Panc1 (cell line): ENCODE measurements at regions not wholly inside any gene's neighbourhood (a gene's known extent, or its start where the extent isn't known, plus 50 kb on each side); places are given as distances from the start of the nearest gene placed in this dataset.

ENCODE experiments used
- ATAC-seq: fragments of 200-7000 bp; cut with Tn5 transposase; 2 replicates; pipeline ENCODE4 v1.9.1; 2020; ENCODE audit warnings: mild to moderate bottlenecking, moderate library complexity
- BruUV-seq: library from RNA; stranded (reverse); fragments of 400-500 nt; replicated peaks from 2 replicates; lab custom pipeline; 2021; lab: Mats Ljungman, UMichigan
- CTCF ChIA-PET: fragments of 300-600 bp; sonication (Branson Sonifier 250); formaldehyde crosslinking; loops from one replicate; lab custom pipeline; 2022; ENCODE audit warnings: antibody characterized with exemption; lab: Charles Lee
- POLR2A ChIA-PET: fragments of 300-600 bp; sonication (Branson Sonifier 250); formaldehyde crosslinking; loops from one replicate; lab custom pipeline; 2022; ENCODE audit warnings: antibody characterized with exemption; lab: Charles Lee
- DNase-seq: peaks from one replicate; pipeline ENCODE4 v3.0.0-alpha.2; 2010; ENCODE audit warnings: low read depth, low spot score
- H3K27ac ChIP-seq: 2 replicates; pipeline ENCODE4 v1.5.1; 2011; ENCODE audit warnings: mild to moderate bottlenecking, low read length, inconsistent platforms
- H3K27me3 ChIP-seq: fragments of 200-500 bp; sonication (Bioruptor generic); 2 replicates; pipeline ENCODE4 v1.6.0; 2014; ENCODE audit warnings: low read length, inconsistent platforms; ENCODE audit not compliant: control insufficient read depth, insufficient read depth
- H3K36me3 ChIP-seq: fragments of 200-500 bp; sonication (Bioruptor generic); 2 replicates; pipeline ENCODE4 v1.5.1; 2014; ENCODE audit warnings: inconsistent platforms, mild to moderate bottlenecking, low read length, moderate library complexity; ENCODE audit not compliant: control insufficient read depth, insufficient read depth
- H3K4me1 ChIP-seq: 2 replicates; pipeline ENCODE4 v1.5.1; 2011; ENCODE audit warnings: inconsistent platforms, mild to moderate bottlenecking, low read length, moderate library complexity; ENCODE audit not compliant: control insufficient read depth, insufficient read depth
- H3K4me3 ChIP-seq, 2 experiments: 2 replicates each; pipeline ENCODE4 v1.5.1; 2011 to 2012; ENCODE audit warnings: low read depth in 2 of 2, low read length in 2 of 2, mild to moderate bottlenecking in 2 of 2, inconsistent platforms in 1 of 2, moderate library complexity in 1 of 2
- H3K9me3 ChIP-seq: fragments of 200-500 bp; sonication (Bioruptor generic); 2 replicates; pipeline ENCODE4 v1.5.1; 2014; ENCODE audit warnings: low read depth, mild to moderate bottlenecking, inconsistent platforms, low read length, moderate library complexity; ENCODE audit not compliant: control insufficient read depth, insufficient read depth
- CTCF ChIP-seq: fragments of 450-650 bp; IDR thresholded peaks from 2 replicates; pipeline ENCODE4 v1.5.1; 2017; ENCODE audit warnings: mild to moderate bottlenecking
- POLR2AphosphoS5 ChIP-seq: IDR thresholded peaks from 2 replicates; pipeline ENCODE4 v1.6.1; 2012; ENCODE audit warnings: mild to moderate bottlenecking, low read depth, low read length, moderate library complexity
- REST ChIP-seq, 2 experiments: IDR thresholded peaks; 2 replicates each; pipeline ENCODE4 v1.6.1; 2011 to 2012; ENCODE audit warnings: low read depth in 2 of 2, control low read depth in 1 of 2, low read length in 1 of 2, mild to moderate bottlenecking in 1 of 2, moderate library complexity in 1 of 2; ENCODE audit not compliant: insufficient read depth in 1 of 2
- SIN3A ChIP-seq: IDR thresholded peaks from 2 replicates; pipeline ENCODE4 v1.6.1; 2012; ENCODE audit warnings: low read depth, mild to moderate bottlenecking, low read length, moderate library complexity, borderline replicate concordance; ENCODE audit not compliant: insufficient read depth
- TCF7L2 ChIP-seq: IDR thresholded peaks from 2 replicates; pipeline ENCODE4 v1.6.1; 2011; ENCODE audit warnings: mild to moderate bottlenecking, low read depth, low read length, inconsistent platforms
- in situ Hi-C: cut with HindIII; loops from 2 replicates; pipeline ENCODE4 v1.10.0; 2016; ENCODE audit warnings: low sequenced_read_pairs, low pct_unique_long_range_greater_than_20kb
- intact Hi-C: fragments of 100-400 bp; cut with micrococcal nuclease; formaldehyde crosslinking; loops from one replicate; pipeline ENCODE4 v1.10.0; 2022; ENCODE audit not compliant: unreplicated experiment

- Histone ChIP-seq H3K4me1 (no peaks in the 10 kb centered on the region), H3K27ac (no peak overlapping the region), H3K27me3 (no peaks in the 10 kb centered on the region; the same call in 1 of the 2 replicates), H3K9me3 (no peaks in the 10 kb centered on the region), H3K4me3 (no peak overlapping the region), H3K36me3 (no peaks in the 10 kb centered on the region)
- in situ Hi-C loops = no loop called here
- DNase-seq = no peak
- no peak for TF ChIP-seq SIN3A
- TF ChIP-seq TCF7L2 = no peak
- no peak for TF ChIP-seq CTCF
- TF ChIP-seq REST (IDR thresholded peaks at IDR 0.05; ENCODE audit: insufficient read depth in 1 of 2, low read depth in 2 of 2, low read length in 1 of 2) = no peak
- TF ChIP-seq POLR2AphosphoS5 = no peak
- POLR2A ChIA-PET = no interaction called here
- intact Hi-C loops = no loop called here
- no peak for ATAC-seq
- no TSS peak for BruUV-seq
- CTCF ChIA-PET = no interaction called here
Observed at GRCh38 chr2:224099861-224100643, 61.0 kb upstream of the SERPINE2 start.

- no peaks in the 10 kb centered on the region for H3K36me3 ChIP-seq
- DNase-seq (no peak), ATAC-seq (no peak)
- H3K27me3 ChIP-seq = no peaks in the 10 kb centered on the region; the same call in 1 of the 2 replicates
- H3K9me3 ChIP-seq = no peaks in the 10 kb centered on the region
- H3K27ac ChIP-seq = no peak overlapping the region
- POLR2A ChIA-PET = no interaction called here
- no peak for TF ChIP-seq REST (IDR thresholded peaks at IDR 0.05; ENCODE audit: insufficient read depth in 1 of 2, low read depth in 2 of 2, low read length in 1 of 2)
- no peak for TF ChIP-seq CTCF
- no peak for TF ChIP-seq POLR2AphosphoS5
- no peak for TF ChIP-seq SIN3A
- TF ChIP-seq TCF7L2 = no peak
- in situ Hi-C loops (no loop called here), intact Hi-C loops (no loop called here)
- BruUV-seq = no TSS peak
- H3K4me1 ChIP-seq = no peaks in the 10 kb centered on the region
- CTCF ChIA-PET = no interaction called here
- H3K4me3 ChIP-seq = no peak overlapping the region
Observed at GRCh38 chr2:224098481-224099230, 59.6 kb upstream of the SERPINE2 start.
